HepG2 (cell line): ENCODE measurements at regions not wholly inside any gene's neighbourhood (a gene's known extent, or its start where the extent isn't known, plus 50 kb on each side); places are given as distances from the start of the nearest gene placed in this dataset.

ENCODE experiments used
- AGO1 ChIP-seq: fragments of 200-400 bp; formaldehyde crosslinking; IDR thresholded peaks from 2 replicates; pipeline ENCODE4 v1.6.1; 2017; ENCODE audit warnings: mild to moderate bottlenecking, low read depth, low read length, moderate library complexity; ENCODE audit not compliant: poor library complexity, severe bottlenecking
- CREM ChIP-seq, 2 experiments: sonication (generic) in 1 of 2; formaldehyde crosslinking in 1 of 2; IDR thresholded peaks; 2 replicates each; pipeline versions ENCODE4 v1.4.0 to v1.6.1; 2016 to 2020; ENCODE audit warnings: antibody characterized with exemption in 1 of 2, mild to moderate bottlenecking in 1 of 2, missing genetic modification reagents in 1 of 2
- FLYWCH1 ChIP-seq: sonication (generic); formaldehyde crosslinking; IDR thresholded peaks from 2 replicates; pipeline ENCODE4 v1.8.1; 2023; ENCODE audit warnings: mild to moderate bottlenecking, missing genetic modification reagents
- FOXA1 ChIP-seq, 2 experiments: fragments of 450-650 bp in 1 of 2; sonication (generic) in 1 of 2; formaldehyde crosslinking in 1 of 2; IDR thresholded peaks; 2 replicates each; pipeline versions ENCODE4 v1.4.0 to v1.6.1; 2016 to 2020; ENCODE audit warnings: missing genetic modification reagents in 1 of 2
- GTF2F1 ChIP-seq: fragments of 150-350 bp; IDR thresholded peaks from 2 replicates; pipeline ENCODE4 v1.6.1; 2014; ENCODE audit warnings: low read length
- HES4 ChIP-seq: sonication (generic); formaldehyde crosslinking; IDR thresholded peaks from 2 replicates; pipeline ENCODE4 v1.9.0; 2021; ENCODE audit warnings: mild to moderate bottlenecking, missing genetic modification reagents, borderline replicate concordance
- HNRNPLL ChIP-seq: fragments of 200-400 bp; formaldehyde crosslinking; IDR thresholded peaks from 2 replicates; pipeline ENCODE4 v1.6.1; 2017; ENCODE audit warnings: mild to moderate bottlenecking, low read depth, low read length; ENCODE audit not compliant: poor library complexity, severe bottlenecking
- MIXL1 ChIP-seq: IDR thresholded peaks from 2 replicates; pipeline ENCODE4 v1.6.1; 2016
- TBP ChIP-seq: sonication (generic); formaldehyde crosslinking; IDR thresholded peaks from 2 replicates; pipeline ENCODE4 v1.5.0; 2020; ENCODE audit warnings: missing genetic modification reagents
- ZBTB39 ChIP-seq: sonication (generic); formaldehyde crosslinking; IDR thresholded peaks from 2 replicates; pipeline ENCODE4 v1.5.0; 2020; ENCODE audit warnings: missing genetic modification reagents
- ZNF136 ChIP-seq: sonication (generic); formaldehyde crosslinking; IDR thresholded peaks from 2 replicates; pipeline ENCODE4 v1.8.1; 2022; ENCODE audit warnings: low read depth, mild to moderate bottlenecking, moderate library complexity, missing genetic modification reagents
- ZNF20 ChIP-seq: sonication (generic); formaldehyde crosslinking; IDR thresholded peaks from 2 replicates; pipeline ENCODE4 v1.4.0; 2020; ENCODE audit warnings: mild to moderate bottlenecking, moderate library complexity, missing genetic modification reagents
- ZNF224 ChIP-seq: sonication (generic); formaldehyde crosslinking; IDR thresholded peaks from 2 replicates; pipeline ENCODE4 v1.5.0; 2020; ENCODE audit warnings: mild to moderate bottlenecking, missing genetic modification reagents
- ZNF343 ChIP-seq: sonication (generic); formaldehyde crosslinking; IDR thresholded peaks from 2 replicates; pipeline ENCODE4 v1.4.0; 2020; ENCODE audit warnings: mild to moderate bottlenecking, missing genetic modification reagents
- ZNF362 ChIP-seq: sonication (generic); formaldehyde crosslinking; IDR thresholded peaks from 2 replicates; pipeline ENCODE4 v1.4.0; 2020; ENCODE audit warnings: missing genetic modification reagents, mild to moderate bottlenecking, borderline replicate concordance
- ZNF7 ChIP-seq: IDR thresholded peaks from 2 replicates; pipeline ENCODE4 v1.6.1; 2016; ENCODE audit warnings: missing biosample characterization, missing genetic modification reagents
- ZSCAN12 ChIP-seq: sonication (generic); formaldehyde crosslinking; IDR thresholded peaks from 2 replicates; pipeline ENCODE4 v1.9.0; 2021; ENCODE audit warnings: mild to moderate bottlenecking, missing genetic modification reagents
- TF ChIP-seq, protein P1 (sequence below): sonication (generic); formaldehyde crosslinking; IDR thresholded peaks from 2 replicates; pipeline ENCODE4 v1.4.0; 2020; ENCODE audit warnings: missing genetic modification reagents
- TF ChIP-seq, protein P2 (sequence below): sonication (generic); formaldehyde crosslinking; IDR thresholded peaks from 2 replicates; pipeline ENCODE4 v1.8.1; 2023; ENCODE audit warnings: mild to moderate bottlenecking, moderate library complexity, missing genetic modification reagents

DNA sequence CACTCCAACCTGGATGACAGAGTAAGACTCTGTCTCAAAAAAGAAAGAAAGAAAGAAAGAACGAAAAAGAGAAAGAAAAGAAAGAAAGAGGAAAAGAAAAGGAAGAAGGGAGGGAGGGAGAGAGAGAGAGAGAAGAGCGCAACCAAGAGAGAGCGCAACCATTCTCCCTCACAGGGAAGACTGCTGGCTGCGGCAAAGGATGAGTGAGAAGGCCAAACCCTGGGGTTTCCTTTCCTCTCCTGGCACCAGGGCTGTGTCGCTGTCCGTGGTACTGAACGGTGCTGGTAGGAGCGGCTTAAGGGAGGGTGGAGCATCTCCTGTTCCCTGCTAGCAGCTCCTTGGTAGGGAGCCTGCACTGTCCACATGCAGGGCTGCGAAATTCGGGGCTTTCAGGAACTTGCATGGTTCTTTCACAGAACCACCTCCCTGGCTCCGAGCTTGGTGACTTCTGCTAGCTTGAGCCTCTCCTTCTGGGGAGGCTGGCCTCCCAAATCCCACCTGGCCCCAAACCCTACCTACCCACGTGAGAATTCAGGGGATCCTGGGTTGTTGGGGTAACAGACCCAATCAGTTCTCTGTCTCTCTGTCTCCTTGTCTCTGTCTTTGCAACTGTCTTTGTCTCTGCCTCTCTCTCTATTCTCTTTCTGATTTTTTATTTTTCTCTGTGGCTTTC lies 51.1 kb upstream of the ZNRF4 start (continued):
- TF ChIP-seq ZNF7 (peak; percentile 57; the same call in 1 of the 2 replicates), MIXL1 (CRISPR knock-in tag) (peak; percentile 72; the same call in 1 of the 2 replicates), GTF2F1 (no peak), ZNF362 (CRISPR knock-in tag) (no peak), ZBTB39 (no peak), AGO1 (no peak), TBP (CRISPR knock-in tag) (no peak), FLYWCH1 (0 out of 2 replicates have a peak, but pooled peaks have one; percentile 56), HNRNPLL (no peak), ZNF224 (CRISPR knock-in tag) (no peak), ZNF136 (CRISPR knock-in tag) (no peak), HES4 (CRISPR knock-in tag) (peak; percentile 92), ZNF20 (CRISPR knock-in tag) (no peak), ZSCAN12 (CRISPR knock-in tag) (peak; percentile 90; the same call in 1 of the 2 replicates), CREM (IDR thresholded peaks at IDR 0.05) (no peak), CREM (CRISPR knock-in tag; IDR thresholded peaks at IDR 0.05) (no peak), FOXA1 (IDR thresholded peaks at IDR 0.05) (no peak), FOXA1 (CRISPR knock-in tag; IDR thresholded peaks at IDR 0.05) (no peak), ZNF343 (CRISPR knock-in tag) (0 out of 2 replicates have a peak, but pooled peaks have one; percentile 51)
- TF ChIP-seq, protein P1, sequence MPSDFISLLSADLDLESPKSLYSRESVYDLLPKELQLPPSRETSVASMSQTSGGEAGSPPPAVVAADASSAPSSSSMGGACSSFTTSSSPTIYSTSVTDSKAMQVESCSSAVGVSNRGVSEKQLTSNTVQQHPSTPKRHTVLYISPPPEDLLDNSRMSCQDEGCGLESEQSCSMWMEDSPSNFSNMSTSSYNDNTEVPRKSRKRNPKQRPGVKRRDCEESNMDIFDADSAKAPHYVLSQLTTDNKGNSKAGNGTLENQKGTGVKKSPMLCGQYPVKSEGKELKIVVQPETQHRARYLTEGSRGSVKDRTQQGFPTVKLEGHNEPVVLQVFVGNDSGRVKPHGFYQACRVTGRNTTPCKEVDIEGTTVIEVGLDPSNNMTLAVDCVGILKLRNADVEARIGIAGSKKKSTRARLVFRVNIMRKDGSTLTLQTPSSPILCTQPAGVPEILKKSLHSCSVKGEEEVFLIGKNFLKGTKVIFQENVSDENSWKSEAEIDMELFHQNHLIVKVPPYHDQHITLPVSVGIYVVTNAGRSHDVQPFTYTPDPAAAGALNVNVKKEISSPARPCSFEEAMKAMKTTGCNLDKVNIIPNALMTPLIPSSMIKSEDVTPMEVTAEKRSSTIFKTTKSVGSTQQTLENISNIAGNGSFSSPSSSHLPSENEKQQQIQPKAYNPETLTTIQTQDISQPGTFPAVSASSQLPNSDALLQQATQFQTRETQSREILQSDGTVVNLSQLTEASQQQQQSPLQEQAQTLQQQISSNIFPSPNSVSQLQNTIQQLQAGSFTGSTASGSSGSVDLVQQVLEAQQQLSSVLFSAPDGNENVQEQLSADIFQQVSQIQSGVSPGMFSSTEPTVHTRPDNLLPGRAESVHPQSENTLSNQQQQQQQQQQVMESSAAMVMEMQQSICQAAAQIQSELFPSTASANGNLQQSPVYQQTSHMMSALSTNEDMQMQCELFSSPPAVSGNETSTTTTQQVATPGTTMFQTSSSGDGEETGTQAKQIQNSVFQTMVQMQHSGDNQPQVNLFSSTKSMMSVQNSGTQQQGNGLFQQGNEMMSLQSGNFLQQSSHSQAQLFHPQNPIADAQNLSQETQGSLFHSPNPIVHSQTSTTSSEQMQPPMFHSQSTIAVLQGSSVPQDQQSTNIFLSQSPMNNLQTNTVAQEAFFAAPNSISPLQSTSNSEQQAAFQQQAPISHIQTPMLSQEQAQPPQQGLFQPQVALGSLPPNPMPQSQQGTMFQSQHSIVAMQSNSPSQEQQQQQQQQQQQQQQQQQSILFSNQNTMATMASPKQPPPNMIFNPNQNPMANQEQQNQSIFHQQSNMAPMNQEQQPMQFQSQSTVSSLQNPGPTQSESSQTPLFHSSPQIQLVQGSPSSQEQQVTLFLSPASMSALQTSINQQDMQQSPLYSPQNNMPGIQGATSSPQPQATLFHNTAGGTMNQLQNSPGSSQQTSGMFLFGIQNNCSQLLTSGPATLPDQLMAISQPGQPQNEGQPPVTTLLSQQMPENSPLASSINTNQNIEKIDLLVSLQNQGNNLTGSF (CRISPR knock-in tag) = peak; percentile 86; the same call in 1 of the 2 replicates
- TF ChIP-seq, protein P2, sequence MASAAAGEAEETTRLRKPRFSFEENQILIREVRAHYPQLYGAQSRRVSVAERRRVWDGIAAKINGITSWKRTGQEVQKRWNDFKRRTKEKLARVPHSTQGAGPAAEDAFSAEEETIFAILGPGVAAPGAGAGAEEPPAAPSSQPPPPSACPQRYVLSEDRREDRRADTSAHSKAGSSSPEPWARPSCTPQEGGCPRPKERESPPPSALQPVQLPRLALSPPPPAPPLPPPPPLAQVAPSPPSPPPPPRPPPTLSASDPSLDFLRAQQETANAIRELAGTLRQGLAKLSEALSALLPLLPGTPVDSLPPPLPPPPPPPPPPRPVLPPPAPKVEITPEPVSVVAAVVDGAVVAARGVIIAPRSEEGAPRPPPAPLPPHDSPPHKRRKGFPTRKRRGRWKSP (CRISPR knock-in tag) = 0 out of 2 replicates have a peak, but pooled peaks have one; percentile 40
